ENCODE measurements at regions not wholly inside any gene's neighbourhood (a gene's known extent, or its start where the extent isn't known, plus 50 kb on each side); places are given as distances from the start of the nearest gene placed in this dataset.

GRCh38 chr6:925656-926213, 232.8 kb upstream of the EXOC2 start:
- no peak for DNase-seq (ENCODE audit: low read depth, low spot score)

More at GRCh38 chr6:925656-926213, 232.8 kb upstream of the EXOC2 start:
- CTCF ChIA-PET: no interaction called here
- Histone ChIP-seq H3K9me2 (ENCODE audit: insufficient read depth) (no peaks in the 10 kb centered on the region), H3K27ac (ENCODE audit: low read depth, low read length) (no peak overlapping the region), H3K36me3 (ENCODE audit: control insufficient read depth in 1 of 2, insufficient read depth in 2 of 2, low read length in 2 of 2) (no peaks in the 10 kb centered on the region), H3K27me3 (ENCODE audit: insufficient read depth, low read length) (no peaks in the 10 kb centered on the region), H3K4me3 (replicated peaks in 1 of 2; ENCODE audit: low read depth in 1 of 2, low read length in 2 of 2) (no peak overlapping the region), H3K4me1 (ENCODE audit: control insufficient read depth in 1 of 2, insufficient read depth in 2 of 2, low read length in 2 of 2) (no peaks in the 10 kb centered on the region), H3K4me2 (ENCODE audit: low read length) (no peak overlapping the region), H3K9me3 (ENCODE audit: control insufficient read depth in 1 of 2, insufficient read depth in 1 of 2, low read depth in 1 of 2, low read length in 2 of 2) (no peaks in the 10 kb centered on the region), H3K9ac (ENCODE audit: low read length) (no peak overlapping the region), H4K20me1 (ENCODE audit: insufficient read depth) (no peaks in the 10 kb centered on the region), H2AFZ (ENCODE audit: low read depth, low read length, poor library complexity, severe bottlenecking) (no peak overlapping the region), H3K79me2 (ENCODE audit: insufficient read depth, low read length) (no peaks in the 10 kb centered on the region)
- TF ChIP-seq JUND (IDR thresholded peaks at IDR 0.05) (no peak), EZH2phosphoT487 (IDR thresholded peaks at IDR 0.05; ENCODE audit: borderline replicate concordance) (no peak), RAD21 (IDR thresholded peaks at IDR 0.05; ENCODE audit: low read depth) (no peak), EGR1 (IDR thresholded peaks at IDR 0.05; ENCODE audit: low read depth) (no peak), SP1 (IDR thresholded peaks at IDR 0.05; ENCODE audit: low read depth) (no peak), POLR2AphosphoS5 (IDR thresholded peaks at IDR 0.05; ENCODE audit: low read depth, low read length) (no peak), ZNF274 (IDR thresholded peaks at IDR 0.05; ENCODE audit: low read depth, low read length) (no peak), CTCF (IDR thresholded peaks at IDR 0.05 in 2 of 3, conservative IDR thresholded peaks at IDR 0.05 in 1 of 3; ENCODE audit: borderline replicate concordance in 1 of 3, insufficient read depth in 1 of 3, low read depth in 2 of 3, low read length in 2 of 3) (no peak)
- no peak for ATAC-seq
- RAD21 ChIA-PET (ENCODE audit: low non-redundant PET in 1 of 2, low total read pairs in 2 of 2, uncharacterized antibody in 2 of 2, unreplicated experiment in 2 of 2): no interaction called here
- intact Hi-C loops (cut with micrococcal nuclease): no loop called here
- POLR2A ChIA-PET: no interaction called here
- BruUV-seq (replicated peaks): no TSS peak
